Body of pancreas (tissue), 4 donors: ENCODE measurements at regions not wholly inside any gene's neighbourhood (a gene's known extent, or its start where the extent isn't known, plus 50 kb on each side); places are given as distances from the start of the nearest gene placed in this dataset.

Experiments used
- ATAC-seq: fragments of 150-250 bp; one replicate; pipeline ENCODE4 v1.9.1; 2016
- DNase-seq, 4 donors: peaks; one replicate each; pipeline ENCODE4 v3.0.0-alpha.2; 2019
- H3K27ac ChIP-seq, 4 donors: fragments of 200-600 bp; sonication (generic); 1 replicate in 3 of 4; 2 replicates in 1 of 4; pipeline versions ENCODE4 v1.5.1 to v1.6.1; 2016 to 2019; ENCODE audit warnings: mild to moderate bottlenecking in 1 of 4, mixed read lengths in 1 of 4, moderate library complexity in 1 of 4
- H3K27me3 ChIP-seq, 2 donors: fragments of 200-600 bp; sonication (generic); one replicate each; pipeline ENCODE4 v1.6.0; 2016; ENCODE audit warnings: mild to moderate bottlenecking in 1 of 2
- H3K36me3 ChIP-seq, 2 donors: fragments of 200-600 bp; sonication (generic); replicated peaks in 1 of 2; 2 replicates each; pipeline ENCODE4 v1.5.1; 2016; ENCODE audit warnings: low read depth in 2 of 2; ENCODE audit not compliant: insufficient read depth in 1 of 2
- H3K4me1 ChIP-seq: fragments of 200-600 bp; sonication (generic); one replicate; pipeline ENCODE4 v1.6.0; 2016
- H3K4me3 ChIP-seq, 2 donors: fragments of 200-600 bp; sonication (generic); 1 replicate in 1 of 2; 2 replicates in 1 of 2; pipeline ENCODE4 v1.5.1; 2016 to 2019
- H3K9me3 ChIP-seq, 3 donors: fragments of 200-600 bp; sonication (generic); 1 replicate in 2 of 3; 2 replicates in 1 of 3; pipeline ENCODE4 v1.5.1; 2016
- CTCF ChIP-seq, 7 experiments: fragments of 450-650 bp in 4 of 7; fragments of 200-600 bp in 3 of 7; sonication (generic) in 3 of 7; IDR thresholded peaks; one replicate each; pipeline ENCODE4 v1.5.1; 2016 to 2019; ENCODE audit warnings: antibody characterized with exemption in 7 of 7
- POLR2A ChIP-seq, 3 donors: fragments of 450-650 bp; IDR thresholded peaks; one replicate each; pipeline ENCODE4 v1.6.1; 2016; ENCODE audit warnings: antibody characterized with exemption in 3 of 3, mild to moderate bottlenecking in 2 of 3
- WGBS, 2 donors: methylation state at CpG; one replicate each; pipeline ENCODE4 v1.1.5; 2017; 5-methylcytosine and 5-hydroxymethylcytosine counted together
- intact Hi-C: fragments of 100-400 bp; cut with DNase I; formaldehyde crosslinking; loops from one replicate; pipeline ENCODE4 v1.15.1; 2023

- Histone ChIP-seq H3K27ac (no peak overlapping the region), H3K4me1 (no peaks in the 10 kb centered on the region), H3K9me3 (no peaks in the 10 kb centered on the region), H3K36me3 (no peaks in the 10 kb centered on the region), H3K4me3 (no peak overlapping the region), H3K27me3 (no peaks in the 10 kb centered on the region)
- no peak for TF ChIP-seq POLR2A (IDR thresholded peaks at IDR 0.05)
- no peak for TF ChIP-seq CTCF (IDR thresholded peaks at IDR 0.05)
- ATAC-seq, result no peak
- 91 to 93% methylated on average over 4 of the region's 4 CpGs for WGBS, 2 donors
- intact Hi-C loops, result no loop called here
- DNase-seq, result no peak
Observed at GRCh38 chr1:83620016-83620415, 378.9 kb downstream of the TTLL7 start.

GRCh38 chr1:83619170-83619896 is 379.6 kb downstream of the TTLL7 start:
- DNase-seq (no peak), ATAC-seq (no peak)
- H3K27ac ChIP-seq, result no peak overlapping the region
- no peaks in the 10 kb centered on the region for H3K9me3 ChIP-seq
- TF ChIP-seq POLR2A (IDR thresholded peaks at IDR 0.05) (no peak), CTCF (IDR thresholded peaks at IDR 0.05) (no peak)
- H3K4me3 ChIP-seq, result no peak overlapping the region
- no peaks in the 10 kb centered on the region for H3K27me3 ChIP-seq
- no peaks in the 10 kb centered on the region for H3K4me1 ChIP-seq
- intact Hi-C loops, result no loop called here
- no peaks in the 10 kb centered on the region for H3K36me3 ChIP-seq
- 47 to 80% methylated on average over 2 of the region's 2 CpGs for WGBS, 2 donors

GRCh38 chr1:83617883-83618282 is 381.0 kb downstream of the TTLL7 start:
- intact Hi-C loops, result no loop called here
- DNase-seq, result no peak
- 87 to 96% methylated on average over 7 of the region's 7 CpGs for WGBS, 2 donors
- no peak for ATAC-seq
- Histone ChIP-seq H3K9me3 (no peaks in the 10 kb centered on the region), H3K4me3 (no peak overlapping the region), H3K36me3 (no peaks in the 10 kb centered on the region), H3K4me1 (no peaks in the 10 kb centered on the region), H3K27ac (no peak overlapping the region), H3K27me3 (no peaks in the 10 kb centered on the region)
- TF ChIP-seq POLR2A (IDR thresholded peaks at IDR 0.05), result no peak
- no peak for TF ChIP-seq CTCF (IDR thresholded peaks at IDR 0.05)

GRCh38 chr1:83615370-83615769 is 383.6 kb downstream of the TTLL7 start:
- no peak overlapping the region for H3K4me3 ChIP-seq
- DNase-seq (no peak), ATAC-seq (no peak)
- TF ChIP-seq CTCF (IDR thresholded peaks at IDR 0.05) (no peak), POLR2A (IDR thresholded peaks at IDR 0.05) (no peak)
- no peaks in the 10 kb centered on the region for H3K4me1 ChIP-seq
- intact Hi-C loops, result no loop called here
- H3K36me3 ChIP-seq, result no peaks in the 10 kb centered on the region
- H3K27me3 ChIP-seq, result no peaks in the 10 kb centered on the region
- H3K9me3 ChIP-seq, result no peaks in the 10 kb centered on the region
- 95 to 96% methylated on average over 2 of the region's 2 CpGs for WGBS, 2 donors
- no peak overlapping the region for H3K27ac ChIP-seq

GRCh38 chr1:83606416-83606955 is 392.4 kb downstream of the TTLL7 start:
- H3K4me3 ChIP-seq, result no peak overlapping the region
- no peaks in the 10 kb centered on the region for H3K36me3 ChIP-seq
- intact Hi-C loops, result no loop called here
- no peak for ATAC-seq
- 83 to 86% methylated on average over 4 of the region's 4 CpGs for WGBS, 2 donors
- no peak for DNase-seq
- no peaks in the 10 kb centered on the region for H3K4me1 ChIP-seq
- no peaks in the 10 kb centered on the region for H3K27me3 ChIP-seq
- no peaks in the 10 kb centered on the region for H3K9me3 ChIP-seq
- no peak overlapping the region for H3K27ac ChIP-seq
- no peak for TF ChIP-seq POLR2A (IDR thresholded peaks at IDR 0.05)
